ENCODE measurements at regions not wholly inside any gene's neighbourhood (a gene's known extent, or its start where the extent isn't known, plus 50 kb on each side); places are given as distances from the start of the nearest gene placed in this dataset.

- 82 to 85% methylated on average over 1 of the region's 1 CpG for WGBS, 2 donors
- no peak for ATAC-seq (ENCODE audit: insufficient read depth, low FRiP score)
- no peaks in the 10 kb centered on the region for H3K36me3 ChIP-seq (ENCODE audit: control insufficient read depth in 4 of 4, insufficient read depth in 4 of 4, low read length in 4 of 4)
Observed at GRCh38 chr4:83783215-83783614, 247.3 kb downstream of the GPAT3 start.

DNA sequence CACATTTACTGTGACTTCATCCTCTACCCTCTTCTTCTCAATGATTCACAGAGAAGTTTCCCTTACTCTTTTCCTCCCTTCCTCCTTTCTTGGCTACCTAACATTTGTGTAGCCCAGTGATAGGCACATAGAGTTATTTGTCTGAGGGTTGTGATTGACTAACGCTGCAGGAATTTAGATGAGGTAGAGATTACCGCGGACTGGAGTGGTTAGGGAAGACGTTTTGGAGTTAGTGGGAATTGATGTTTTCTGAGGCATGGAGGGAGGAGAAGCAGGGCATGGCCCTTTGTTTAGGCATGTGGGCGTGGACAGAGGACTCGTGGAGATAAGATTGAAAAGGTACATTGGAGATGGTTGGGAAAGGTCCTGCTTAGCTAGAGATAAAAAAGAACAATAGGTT lies 246.7 kb downstream of the GPAT3 start:
- Histone ChIP-seq H3K9ac (ENCODE audit: insufficient read depth in 1 of 2, low read length in 2 of 2) (no peak overlapping the region), H3K4me3 (no peak overlapping the region), H3K9me3 (ENCODE audit: control insufficient read depth in 4 of 4, insufficient read depth in 3 of 4, low read length in 3 of 4) (no peaks in the 10 kb centered on the region), H3K27ac (ENCODE audit: low read depth in 1 of 2, low read length in 1 of 2) (no peak overlapping the region), H3K27me3 (ENCODE audit: control insufficient read depth in 3 of 3, insufficient read depth in 3 of 3, low read length in 2 of 3) (no peaks in the 10 kb centered on the region), H3K36me3 (ENCODE audit: control insufficient read depth in 4 of 4, insufficient read depth in 4 of 4, low read length in 4 of 4) (no peaks in the 10 kb centered on the region), H3K4me1 (ENCODE audit: control insufficient read depth in 5 of 5, insufficient read depth in 5 of 5, low read length in 5 of 5) (no peaks in the 10 kb centered on the region)
- DNase-seq (no peak), ATAC-seq (ENCODE audit: insufficient read depth, low FRiP score) (no peak)
- TF ChIP-seq, protein P1, sequence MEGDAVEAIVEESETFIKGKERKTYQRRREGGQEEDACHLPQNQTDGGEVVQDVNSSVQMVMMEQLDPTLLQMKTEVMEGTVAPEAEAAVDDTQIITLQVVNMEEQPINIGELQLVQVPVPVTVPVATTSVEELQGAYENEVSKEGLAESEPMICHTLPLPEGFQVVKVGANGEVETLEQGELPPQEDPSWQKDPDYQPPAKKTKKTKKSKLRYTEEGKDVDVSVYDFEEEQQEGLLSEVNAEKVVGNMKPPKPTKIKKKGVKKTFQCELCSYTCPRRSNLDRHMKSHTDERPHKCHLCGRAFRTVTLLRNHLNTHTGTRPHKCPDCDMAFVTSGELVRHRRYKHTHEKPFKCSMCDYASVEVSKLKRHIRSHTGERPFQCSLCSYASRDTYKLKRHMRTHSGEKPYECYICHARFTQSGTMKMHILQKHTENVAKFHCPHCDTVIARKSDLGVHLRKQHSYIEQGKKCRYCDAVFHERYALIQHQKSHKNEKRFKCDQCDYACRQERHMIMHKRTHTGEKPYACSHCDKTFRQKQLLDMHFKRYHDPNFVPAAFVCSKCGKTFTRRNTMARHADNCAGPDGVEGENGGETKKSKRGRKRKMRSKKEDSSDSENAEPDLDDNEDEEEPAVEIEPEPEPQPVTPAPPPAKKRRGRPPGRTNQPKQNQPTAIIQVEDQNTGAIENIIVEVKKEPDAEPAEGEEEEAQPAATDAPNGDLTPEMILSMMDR (IDR thresholded peaks at IDR 0.05; ENCODE audit: control extremely low read depth, extremely low read depth), result no peak
- 77 to 85% methylated on average over 6 of the region's 6 CpGs for WGBS, 2 donors

More at GRCh38 chr4:83783215-83783614, 247.3 kb downstream of the GPAT3 start:
- Histone ChIP-seq H3K9me3 (ENCODE audit: control insufficient read depth in 4 of 4, insufficient read depth in 3 of 4, low read length in 3 of 4) (no peaks in the 10 kb centered on the region), H3K4me1 (ENCODE audit: control insufficient read depth in 5 of 5, insufficient read depth in 5 of 5, low read length in 5 of 5) (no peaks in the 10 kb centered on the region), H3K4me3 (no peak overlapping the region), H3K9ac (ENCODE audit: insufficient read depth in 1 of 2, low read length in 2 of 2) (no peak overlapping the region), H3K27me3 (ENCODE audit: control insufficient read depth in 3 of 3, insufficient read depth in 3 of 3, low read length in 2 of 3) (no peaks in the 10 kb centered on the region), H3K27ac (ENCODE audit: low read depth in 1 of 2, low read length in 1 of 2) (no peak overlapping the region)
- TF ChIP-seq, protein P1 (IDR thresholded peaks at IDR 0.05; ENCODE audit: control extremely low read depth, extremely low read depth), result no peak
- no peak for DNase-seq

- no peak overlapping the region for H3K9ac ChIP-seq (ENCODE audit: insufficient read depth in 1 of 2, low read length in 2 of 2)
- ATAC-seq (ENCODE audit: insufficient read depth, low FRiP score) (no peak), DNase-seq (no peak)
- no peaks in the 10 kb centered on the region for H3K36me3 ChIP-seq (ENCODE audit: control insufficient read depth in 4 of 4, insufficient read depth in 4 of 4, low read length in 4 of 4)
- H3K27ac ChIP-seq (ENCODE audit: low read depth in 1 of 2, low read length in 1 of 2), result no peak overlapping the region
- H3K4me3 ChIP-seq, result no peak overlapping the region
- no peaks in the 10 kb centered on the region for H3K9me3 ChIP-seq (ENCODE audit: control insufficient read depth in 4 of 4, insufficient read depth in 3 of 4, low read length in 3 of 4)
- no peaks in the 10 kb centered on the region for H3K4me1 ChIP-seq (ENCODE audit: control insufficient read depth in 5 of 5, insufficient read depth in 5 of 5, low read length in 5 of 5)
- WGBS, 2 donors, result 94 to 96% methylated on average over 1 of the region's 1 CpG
- TF ChIP-seq, protein P1 (IDR thresholded peaks at IDR 0.05; ENCODE audit: control extremely low read depth, extremely low read depth), result no peak
- H3K27me3 ChIP-seq (ENCODE audit: control insufficient read depth in 3 of 3, insufficient read depth in 3 of 3, low read length in 2 of 3), result no peaks in the 10 kb centered on the region
Observed at GRCh38 chr4:83781434-83781833, 245.5 kb downstream of the GPAT3 start.

- Histone ChIP-seq H3K4me3 (no peak overlapping the region), H3K4me1 (ENCODE audit: control insufficient read depth in 5 of 5, insufficient read depth in 5 of 5, low read length in 5 of 5) (no peaks in the 10 kb centered on the region), H3K9ac (ENCODE audit: insufficient read depth in 1 of 2, low read length in 2 of 2) (no peak overlapping the region), H3K9me3 (ENCODE audit: control insufficient read depth in 4 of 4, insufficient read depth in 3 of 4, low read length in 3 of 4) (no peaks in the 10 kb centered on the region), H3K36me3 (ENCODE audit: control insufficient read depth in 4 of 4, insufficient read depth in 4 of 4, low read length in 4 of 4) (no peaks in the 10 kb centered on the region), H3K27me3 (ENCODE audit: control insufficient read depth in 3 of 3, insufficient read depth in 3 of 3, low read length in 2 of 3) (no peaks in the 10 kb centered on the region), H3K27ac (ENCODE audit: low read depth in 1 of 2, low read length in 1 of 2) (no peak overlapping the region)
- TF ChIP-seq, protein P1 (IDR thresholded peaks at IDR 0.05; ENCODE audit: control extremely low read depth, extremely low read depth), result no peak
- no peak for DNase-seq
- ATAC-seq (ENCODE audit: insufficient read depth, low FRiP score), result no peak
- WGBS, 2 donors, result 84 to 87% methylated on average over 4 of the region's 4 CpGs
Observed at GRCh38 chr4:83780053-83780733, 244.3 kb downstream of the GPAT3 start.

All from lung (tissue), 11 donors.